Neuron (in vitro differentiated cells): ENCODE measurements at regions not wholly inside any gene's neighbourhood (a gene's known extent, or its start where the extent isn't known, plus 50 kb on each side); places are given as distances from the start of the nearest gene placed in this dataset.

ENCODE experiments used
- H2AFZ ChIP-seq: one replicate; pipeline ENCODE4 v1.6.1; 2013; ENCODE audit warnings: low read depth, mild to moderate bottlenecking, inconsistent platforms, low read length, moderate library complexity
- H3K27me3 ChIP-seq: one replicate; pipeline ENCODE4 v1.6.1; 2013; ENCODE audit warnings: low read length; ENCODE audit not compliant: insufficient read depth
- H3K36me3 ChIP-seq: one replicate; pipeline ENCODE4 v1.6.1; 2013; ENCODE audit warnings: low read length; ENCODE audit not compliant: insufficient read depth
- H3K4me1 ChIP-seq: one replicate; pipeline ENCODE4 v1.6.1; 2013; ENCODE audit warnings: low read length; ENCODE audit not compliant: insufficient read depth
- H3K4me3 ChIP-seq: 2 replicates; pipeline ENCODE4 v1.5.1; 2013; ENCODE audit warnings: mild to moderate bottlenecking, low read length, moderate library complexity
- H3K9me3 ChIP-seq: one replicate; pipeline ENCODE4 v1.6.1; 2013; ENCODE audit warnings: low read length

DNA sequence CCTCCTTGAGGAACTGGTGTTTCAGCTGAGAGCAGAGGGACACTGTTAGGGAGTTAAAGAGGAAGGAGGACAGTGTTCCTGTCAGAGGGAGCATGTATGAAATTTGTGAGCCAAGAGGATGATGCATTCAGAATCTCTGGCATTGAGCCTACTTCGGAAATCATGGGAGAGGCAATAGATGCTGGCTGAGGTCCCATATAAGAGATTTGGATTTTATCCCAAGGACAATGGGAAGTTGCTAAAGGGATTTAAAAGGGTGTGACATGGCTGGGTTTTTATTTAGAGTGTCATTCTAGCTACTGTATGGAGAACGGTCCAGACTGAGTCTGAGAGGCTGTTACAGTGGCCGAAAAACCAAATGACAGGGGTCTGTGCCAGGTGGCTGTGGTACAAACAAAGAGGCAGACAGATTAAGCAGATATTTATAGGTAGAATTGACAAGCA is 403.2 kb upstream of the B3GALT2 start:
- no peaks in the 10 kb centered on the region for H3K27me3 ChIP-seq
- H3K4me1 ChIP-seq = peaks cover 9% of the 10 kb centered on the region
- H2AFZ ChIP-seq = no peak overlapping the region
- no peaks in the 10 kb centered on the region for H3K9me3 ChIP-seq
- no peaks in the 10 kb centered on the region for H3K36me3 ChIP-seq
- H3K4me3 ChIP-seq = no peak overlapping the region

DNA sequence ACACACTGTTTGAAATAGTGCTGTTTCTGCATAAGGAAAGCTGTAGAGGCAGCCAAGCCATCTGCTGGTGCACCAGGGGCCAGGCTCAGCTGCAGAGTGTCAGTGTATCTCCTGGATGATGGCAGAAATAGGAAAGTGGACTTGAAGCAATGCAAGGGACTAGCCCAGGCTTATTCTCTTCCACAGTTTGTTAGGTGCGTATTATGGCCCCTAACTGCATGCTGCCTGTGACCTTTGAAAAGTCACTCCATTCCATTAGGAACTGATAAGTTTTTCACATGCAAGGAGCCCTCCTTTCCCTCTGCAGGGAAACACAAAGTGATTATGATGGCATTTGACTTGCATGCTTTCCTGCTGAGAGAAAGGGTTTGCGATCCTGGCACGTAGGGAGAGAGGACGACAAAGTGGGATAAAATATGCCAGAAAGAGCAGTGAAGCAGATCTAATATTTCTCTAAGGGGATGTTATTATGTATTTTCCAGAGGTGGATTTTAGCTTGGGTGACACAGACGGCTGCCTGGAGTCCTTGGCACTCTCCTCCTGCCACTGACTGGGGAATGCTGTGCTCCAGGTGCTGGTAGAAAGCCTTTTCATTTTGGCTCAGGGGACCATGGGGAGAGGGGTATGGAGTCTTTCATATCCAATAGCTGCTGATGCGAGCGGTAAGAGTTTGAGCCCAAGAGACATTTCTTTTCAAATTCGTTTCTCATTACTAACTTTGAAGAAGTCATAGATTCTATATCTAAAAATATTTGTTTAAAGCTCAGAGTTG is 402.1 kb upstream of the B3GALT2 start:
- no peaks in the 10 kb centered on the region for H3K9me3 ChIP-seq
- peak overlapping the region; percentile 10 for H3K4me3 ChIP-seq
- H3K4me1 ChIP-seq = peaks cover 9% of the 10 kb centered on the region
- peak overlapping the region; percentile 27 for H2AFZ ChIP-seq
- no peaks in the 10 kb centered on the region for H3K36me3 ChIP-seq
- H3K27me3 ChIP-seq = no peaks in the 10 kb centered on the region

DNA sequence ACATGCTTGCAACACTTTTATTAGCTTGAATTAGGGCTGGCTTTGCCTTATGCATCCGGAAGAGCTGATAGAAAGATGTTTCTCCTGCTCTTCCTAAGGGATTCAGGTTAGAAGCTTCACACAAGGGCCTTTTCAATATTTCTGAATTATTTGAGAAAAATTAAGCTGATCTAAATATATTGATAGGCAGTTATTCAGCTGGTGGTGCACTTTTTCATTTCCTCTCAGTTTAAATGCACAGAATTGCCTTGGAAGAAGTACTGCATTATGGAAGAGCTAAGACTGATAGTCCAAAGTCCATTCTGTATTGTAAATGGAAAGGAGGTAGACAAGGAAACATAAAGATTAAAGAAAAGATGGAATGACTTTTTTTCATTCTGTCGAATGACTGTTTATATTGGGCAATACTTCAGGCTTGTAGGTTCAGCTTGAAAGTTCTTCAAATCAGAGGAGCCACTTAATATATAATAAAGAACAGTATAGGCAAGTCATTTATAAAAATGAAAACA is 398.4 kb upstream of the B3GALT2 start:
- H3K4me1 ChIP-seq = peaks cover 9% of the 10 kb centered on the region
- no peak overlapping the region for H2AFZ ChIP-seq
- no peaks in the 10 kb centered on the region for H3K36me3 ChIP-seq
- no peaks in the 10 kb centered on the region for H3K27me3 ChIP-seq
- H3K4me3 ChIP-seq = no peak overlapping the region
- H3K9me3 ChIP-seq = no peaks in the 10 kb centered on the region

DNA sequence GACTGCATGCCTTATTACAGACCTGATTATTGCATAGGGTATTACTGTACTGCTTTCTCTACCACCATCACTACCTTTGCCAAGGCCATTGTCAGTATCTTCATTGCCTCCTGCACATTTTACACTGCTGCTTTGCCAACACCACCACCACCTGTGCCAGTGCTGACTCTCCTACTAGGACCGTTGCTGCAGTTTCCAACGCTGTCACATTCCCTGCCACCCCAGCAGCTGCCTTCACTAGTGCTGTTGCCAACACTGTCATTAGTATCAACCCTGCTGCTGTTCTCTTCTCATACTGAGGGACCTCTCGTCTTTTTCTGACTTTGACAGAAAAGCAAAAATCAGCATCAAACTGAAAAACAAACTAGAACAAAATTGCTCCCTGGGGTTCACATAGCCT is 394.9 kb upstream of the B3GALT2 start:
- Histone ChIP-seq H3K4me1 (peaks cover 5% of the 10 kb centered on the region), H3K27me3 (no peaks in the 10 kb centered on the region), H3K36me3 (no peaks in the 10 kb centered on the region), H2AFZ (no peak overlapping the region), H3K4me3 (no peak overlapping the region), H3K9me3 (no peaks in the 10 kb centered on the region)

DNA sequence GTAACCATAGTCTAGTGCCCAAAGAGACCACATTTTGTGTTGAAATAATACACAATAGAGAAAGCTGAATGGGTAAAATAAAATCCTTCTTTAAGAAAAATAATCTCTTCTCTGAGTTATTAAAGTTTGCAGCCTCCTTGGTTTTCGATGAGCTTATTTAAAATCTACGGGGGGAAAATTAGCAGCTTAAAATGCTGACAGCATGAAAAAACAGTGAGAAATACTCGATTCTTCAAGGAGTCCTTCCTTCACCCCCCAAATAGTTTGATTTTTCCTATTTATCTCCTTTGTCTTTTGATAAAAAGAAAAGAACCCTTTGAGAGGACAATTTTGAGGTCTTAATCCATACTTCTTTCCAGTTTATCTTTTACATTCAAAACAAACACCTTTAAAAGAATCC is 394.0 kb upstream of the B3GALT2 start:
- Histone ChIP-seq H3K4me1 (peaks cover 5% of the 10 kb centered on the region), H3K36me3 (no peaks in the 10 kb centered on the region), H3K9me3 (no peaks in the 10 kb centered on the region), H2AFZ (no peak overlapping the region), H3K4me3 (no peak overlapping the region), H3K27me3 (no peaks in the 10 kb centered on the region)

DNA sequence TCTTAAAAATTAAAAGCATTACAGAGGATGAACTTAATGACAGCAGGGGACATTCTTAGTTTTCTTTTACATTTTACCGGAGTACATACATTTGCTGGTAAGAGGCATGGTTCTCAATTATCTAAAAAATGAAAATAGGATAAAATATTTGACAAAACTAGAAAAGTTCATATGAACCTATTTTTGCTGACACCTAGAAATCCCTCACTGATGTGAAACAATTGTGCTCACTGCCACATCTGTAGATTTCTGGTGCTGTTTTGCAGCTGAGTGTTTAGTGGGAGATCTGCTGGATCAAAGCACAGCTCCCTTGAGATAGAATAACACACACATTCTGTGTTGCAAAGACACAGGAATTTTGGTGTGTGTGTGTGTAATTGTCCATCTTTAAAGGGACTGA is 392.9 kb upstream of the B3GALT2 start:
- H3K9me3 ChIP-seq = no peaks in the 10 kb centered on the region
- no peak overlapping the region for H2AFZ ChIP-seq
- no peaks in the 10 kb centered on the region for H3K36me3 ChIP-seq
- no peak overlapping the region for H3K4me3 ChIP-seq
- H3K4me1 ChIP-seq = peaks cover 5% of the 10 kb centered on the region
- H3K27me3 ChIP-seq = no peaks in the 10 kb centered on the region

DNA sequence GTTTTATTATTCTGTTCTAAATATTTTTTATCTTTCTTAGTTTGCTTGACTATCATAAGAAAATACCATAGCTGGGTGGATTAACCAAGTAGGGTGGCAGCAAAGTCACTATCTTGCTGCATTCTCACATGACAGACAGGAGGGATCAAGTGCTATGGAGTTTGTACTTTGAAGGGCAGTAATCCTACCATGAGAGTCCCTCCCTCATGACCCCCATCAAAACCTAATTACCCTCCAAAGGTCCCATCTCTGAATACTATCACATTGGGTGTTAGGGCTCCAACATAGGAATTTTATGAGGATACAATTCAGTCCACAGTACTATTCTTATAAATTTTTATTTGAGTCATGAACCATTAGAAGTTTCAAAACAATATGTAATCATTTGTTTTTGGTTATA is 388.5 kb upstream of the B3GALT2 start:
- H3K4me3 ChIP-seq = no peak overlapping the region
- H3K27me3 ChIP-seq = no peaks in the 10 kb centered on the region
- no peak overlapping the region for H2AFZ ChIP-seq

DNA sequence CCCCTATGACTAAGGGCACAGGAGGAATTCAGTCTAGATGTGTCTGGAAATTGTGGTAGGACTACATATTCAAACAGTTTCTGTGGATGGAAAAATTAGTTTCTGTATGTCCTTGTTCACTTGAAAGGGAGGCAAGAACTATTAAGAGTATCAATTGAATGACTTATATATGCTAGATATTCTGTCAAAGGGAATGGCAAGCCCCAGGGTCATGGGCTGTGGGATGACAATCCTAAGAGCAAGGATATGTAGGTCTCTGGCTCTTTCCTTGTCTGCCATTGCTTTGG is 383.5 kb upstream of the B3GALT2 start:
- Histone ChIP-seq H3K36me3 (no peaks in the 10 kb centered on the region), H3K4me3 (no peak overlapping the region), H3K27me3 (no peaks in the 10 kb centered on the region), H2AFZ (no peak overlapping the region), H3K4me1 (no peaks in the 10 kb centered on the region), H3K9me3 (no peaks in the 10 kb centered on the region)

More for the DNA sequence above, 388.5 kb upstream of the B3GALT2 start:
- H3K36me3 ChIP-seq = no peaks in the 10 kb centered on the region
- no peaks in the 10 kb centered on the region for H3K9me3 ChIP-seq
- H3K4me1 ChIP-seq = peaks cover 5% of the 10 kb centered on the region

DNA sequence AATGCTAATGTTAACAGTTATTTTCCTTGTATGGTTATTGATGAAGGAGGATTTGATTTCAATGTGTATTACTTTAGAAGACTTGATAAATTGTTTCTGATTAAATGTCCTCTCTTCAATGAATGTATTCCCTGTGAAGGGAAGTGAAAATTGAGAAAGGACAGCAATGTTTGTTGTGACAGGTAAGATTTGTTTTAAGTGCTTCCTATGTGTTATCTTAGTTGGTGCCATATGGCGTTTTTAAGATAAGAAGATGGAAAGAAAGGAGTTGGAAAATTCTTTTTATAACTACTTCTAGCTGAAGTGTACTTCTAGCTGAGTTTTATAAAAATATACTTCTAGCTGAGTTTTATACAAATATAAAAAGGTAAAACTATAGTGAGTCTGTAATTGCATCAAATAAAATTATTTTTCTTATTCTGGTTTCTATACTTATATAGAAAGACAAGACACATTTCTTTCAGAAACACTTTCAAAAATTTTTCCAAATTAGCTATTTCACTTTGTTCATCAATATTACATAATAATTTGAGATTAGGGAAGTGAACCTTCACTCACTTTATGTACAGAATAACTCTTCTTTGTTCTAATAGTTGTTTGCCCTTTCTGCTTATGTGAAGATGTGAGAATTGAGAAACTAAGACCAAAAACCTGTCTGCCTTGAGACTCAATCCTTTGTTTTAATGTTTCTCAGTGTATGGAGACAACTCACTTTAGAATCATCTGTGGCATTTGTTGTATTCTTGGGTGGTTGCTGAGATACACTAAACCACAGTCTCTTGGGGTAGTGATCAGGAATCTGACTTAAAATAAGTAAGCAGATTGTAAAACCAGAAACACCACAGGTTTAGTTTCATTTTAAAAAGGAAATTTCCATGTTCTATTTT is 382.9 kb upstream of the B3GALT2 start:
- Histone ChIP-seq H3K9me3 (no peaks in the 10 kb centered on the region), H3K4me3 (no peak overlapping the region), H3K4me1 (no peaks in the 10 kb centered on the region), H3K36me3 (no peaks in the 10 kb centered on the region), H2AFZ (no peak overlapping the region), H3K27me3 (no peaks in the 10 kb centered on the region)

DNA sequence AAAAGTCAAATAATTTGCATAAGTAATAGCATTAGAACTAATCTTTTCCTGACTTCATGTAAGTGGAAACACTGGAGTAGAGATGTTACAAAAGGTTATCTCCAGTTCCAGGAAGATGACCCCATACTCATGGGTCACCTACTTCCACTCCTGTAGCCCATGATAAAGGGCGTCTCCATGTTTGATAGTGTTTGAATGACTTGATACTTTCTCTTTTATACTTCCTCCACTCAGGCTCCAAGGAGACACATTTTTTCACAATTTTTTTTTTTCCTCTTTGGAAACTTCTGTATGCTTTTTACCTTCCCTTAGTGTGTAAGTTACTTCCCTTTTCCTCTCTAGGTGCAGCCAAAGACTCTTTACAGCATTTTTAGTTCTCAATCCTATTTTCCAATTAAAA is 382.1 kb upstream of the B3GALT2 start:
- Histone ChIP-seq H2AFZ (no peak overlapping the region), H3K4me1 (no peaks in the 10 kb centered on the region), H3K36me3 (no peaks in the 10 kb centered on the region), H3K9me3 (no peaks in the 10 kb centered on the region), H3K27me3 (no peaks in the 10 kb centered on the region), H3K4me3 (no peak overlapping the region)

DNA sequence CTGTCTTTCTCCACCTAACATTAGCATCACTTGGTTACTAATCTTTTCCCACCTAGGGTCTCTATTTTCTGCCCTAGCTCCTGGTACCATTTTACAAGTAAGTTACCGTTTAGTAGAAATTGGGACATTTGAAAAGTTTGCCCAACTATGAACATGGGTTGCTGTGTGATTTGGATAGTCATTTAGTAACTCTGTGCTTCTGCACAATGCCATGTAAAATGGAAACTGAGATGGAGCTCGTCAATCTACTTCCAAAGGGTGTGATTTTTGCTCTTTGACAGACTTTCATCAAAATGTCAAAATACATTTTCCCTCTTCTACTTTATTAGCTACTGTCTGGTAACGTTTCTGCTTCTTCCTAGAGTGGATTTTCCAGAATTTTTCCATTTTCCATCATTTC is 381.5 kb upstream of the B3GALT2 start:
- no peaks in the 10 kb centered on the region for H3K4me1 ChIP-seq
- no peaks in the 10 kb centered on the region for H3K36me3 ChIP-seq
- no peaks in the 10 kb centered on the region for H3K9me3 ChIP-seq
- H3K27me3 ChIP-seq = no peaks in the 10 kb centered on the region
- H2AFZ ChIP-seq = no peak overlapping the region
- H3K4me3 ChIP-seq = no peak overlapping the region

DNA sequence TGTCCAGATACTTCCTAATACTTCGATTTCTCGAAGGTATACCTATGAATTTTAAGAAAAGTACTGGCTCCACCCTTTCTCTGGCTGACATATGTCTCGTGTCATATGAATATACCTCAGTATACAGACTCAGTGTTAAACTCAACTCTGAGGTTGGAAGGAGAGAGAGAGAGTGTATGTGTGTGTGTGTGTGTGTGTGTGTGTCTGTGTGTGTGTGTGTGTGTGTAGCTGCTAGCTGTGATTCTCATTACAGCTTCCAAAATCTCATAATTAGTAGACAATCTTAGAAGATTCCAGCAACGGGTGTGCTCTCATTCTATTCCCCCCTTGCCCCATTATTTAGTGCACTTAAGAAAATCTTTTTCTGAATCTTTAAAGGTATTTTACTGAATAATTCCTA is 380.3 kb upstream of the B3GALT2 start:
- Histone ChIP-seq H3K4me3 (no peak overlapping the region), H2AFZ (no peak overlapping the region), H3K9me3 (no peaks in the 10 kb centered on the region), H3K27me3 (no peaks in the 10 kb centered on the region), H3K36me3 (no peaks in the 10 kb centered on the region), H3K4me1 (no peaks in the 10 kb centered on the region)

DNA sequence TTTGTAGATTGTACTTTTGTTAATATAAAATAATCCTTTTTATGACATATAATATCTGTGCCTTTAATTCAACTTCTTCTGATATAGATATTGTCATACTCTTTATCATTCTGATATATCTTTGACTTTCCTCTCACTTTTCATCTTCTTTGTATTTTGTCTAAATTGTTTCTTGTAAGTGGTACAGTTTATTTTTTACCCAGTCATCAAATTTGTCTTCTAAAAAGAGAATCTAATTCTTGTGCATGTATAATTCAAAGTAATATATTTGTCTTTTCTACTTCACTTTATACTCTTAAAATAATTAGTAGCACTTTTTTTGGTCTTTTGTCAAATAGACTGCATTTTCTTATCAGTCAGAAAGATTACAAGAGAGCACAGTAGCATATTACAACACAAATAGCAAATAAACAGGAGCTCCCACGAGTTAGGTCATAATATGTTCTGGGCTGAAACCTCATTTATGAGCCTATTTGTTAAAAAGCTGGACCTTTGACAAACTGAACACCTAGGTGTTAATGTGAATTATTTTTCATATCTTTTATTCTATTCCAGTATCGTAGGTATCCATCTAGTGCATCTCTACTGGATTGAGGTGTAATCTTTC is 379.7 kb upstream of the B3GALT2 start:
- no peak overlapping the region for H2AFZ ChIP-seq
- H3K4me1 ChIP-seq = no peaks in the 10 kb centered on the region
- H3K27me3 ChIP-seq = no peaks in the 10 kb centered on the region
- H3K9me3 ChIP-seq = no peaks in the 10 kb centered on the region
- H3K36me3 ChIP-seq = no peaks in the 10 kb centered on the region
- H3K4me3 ChIP-seq = no peak overlapping the region
